Activated T-helper 1 cell treated with anti-CD3 and anti-CD28 coated beads, Interleukin-2, amount 50 U/mL, for 16 hours (primary cell): ENCODE measurements at regions not wholly inside any gene's neighbourhood (a gene's known extent, or its start where the extent isn't known, plus 50 kb on each side); places are given as distances from the start of the nearest gene placed in this dataset.
"Not testable (repeated sequence)": the region's sequence is repeated elsewhere in the genome, so short reads cannot be mapped to it uniquely, and the experiment has no call there.

Source experiments
- DNase-seq, 2 donors: peaks; one replicate each; pipeline ENCODE4 v3.0.0-alpha.2; 2020; ENCODE audit warnings: low read depth in 1 of 2, low spot score in 1 of 2

DNA sequence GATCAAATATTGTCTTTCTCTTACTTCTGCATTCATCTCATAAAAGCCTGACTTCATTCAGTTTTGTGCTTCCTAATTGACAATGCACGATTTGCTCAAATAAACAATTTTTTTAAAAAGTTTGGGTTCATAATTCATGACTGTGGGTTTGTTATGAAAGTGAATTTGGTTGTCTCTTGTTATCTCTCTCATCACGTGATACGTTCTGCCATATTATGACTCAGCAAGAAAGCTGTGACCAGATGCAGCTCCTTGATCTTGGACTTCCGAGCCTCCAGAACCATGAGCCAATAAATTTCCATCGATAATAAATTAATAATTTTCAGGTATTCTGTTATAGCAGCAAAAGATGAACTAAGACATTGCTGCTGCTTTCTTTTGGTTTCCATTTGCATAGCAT, 156.5 kb upstream of the LRATD1 start:
- DNase-seq = no peak

DNA sequence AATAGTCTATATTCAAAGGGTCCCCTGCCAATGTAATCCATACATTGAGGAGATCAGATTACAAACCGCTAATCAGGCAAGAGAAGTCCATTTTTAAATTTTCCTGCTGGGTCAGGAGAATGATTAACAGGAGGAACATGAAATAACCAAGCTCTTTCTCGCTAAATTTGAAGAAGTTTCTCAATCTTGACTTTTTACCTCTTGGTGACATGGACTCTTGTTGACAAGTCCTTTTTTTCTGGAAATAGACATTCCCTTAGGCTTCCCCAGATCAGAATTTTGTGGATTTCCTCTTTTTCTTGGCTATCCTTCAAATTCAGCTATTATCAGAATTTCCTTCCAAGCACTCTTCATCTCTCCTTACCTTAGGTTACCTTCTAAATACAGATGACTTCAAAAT, 153.0 kb upstream of the LRATD1 start:
- DNase-seq = no peak

- no peak for DNase-seq
Measured at GRCh38 chr2:14480120-14480519, 152.4 kb upstream of the LRATD1 start.

DNA sequence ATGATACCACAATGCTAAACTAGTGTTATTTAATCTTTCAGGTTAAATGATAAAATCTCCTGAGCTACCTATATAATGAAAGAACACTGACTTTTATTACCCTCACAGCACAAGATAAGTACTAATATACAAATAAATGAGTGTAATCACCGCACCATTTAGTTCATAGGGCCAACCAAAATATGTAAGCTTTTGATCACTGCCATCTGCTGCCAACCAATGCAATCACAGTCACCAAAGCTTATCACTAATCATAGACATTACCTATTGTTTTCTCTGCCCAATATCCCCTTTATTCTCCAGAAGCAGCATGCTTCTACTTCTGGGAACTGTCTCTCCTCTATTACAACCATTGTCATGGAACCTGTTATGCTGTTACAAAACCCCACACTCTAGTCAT, 151.6 kb upstream of the LRATD1 start:
- DNase-seq = no peak

DNA sequence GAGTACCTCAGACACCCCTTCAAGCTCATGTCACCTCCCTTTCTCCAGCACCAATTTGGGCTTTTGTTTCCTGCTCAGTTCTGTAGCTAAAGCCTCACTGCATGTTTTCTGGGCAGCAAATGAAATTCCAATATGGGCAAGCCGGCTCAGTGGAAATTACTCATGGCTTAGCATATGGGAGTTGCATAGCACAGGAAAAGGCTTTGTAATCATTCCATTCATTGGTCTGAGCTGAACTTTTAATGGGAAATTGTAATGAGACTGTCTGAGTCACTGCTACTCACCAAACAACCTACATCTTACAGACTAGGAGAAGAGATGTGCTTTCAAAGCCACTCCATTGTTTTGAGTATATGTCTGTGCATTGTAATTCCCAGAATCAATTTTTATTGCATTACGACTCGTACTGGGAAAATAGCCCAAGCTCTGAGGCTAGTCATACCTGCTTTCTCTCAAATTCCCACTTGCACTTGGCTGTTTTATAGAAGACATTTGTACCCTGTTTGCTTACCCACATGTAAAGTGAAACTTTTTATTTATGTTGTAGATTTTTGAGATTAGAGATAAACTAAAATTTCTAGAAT, 139.5 kb upstream of the LRATD1 start:
- DNase-seq = no peak

- DNase-seq = no peak
Measured at GRCh38 chr2:14494759-14495158, 137.8 kb upstream of the LRATD1 start.

DNA sequence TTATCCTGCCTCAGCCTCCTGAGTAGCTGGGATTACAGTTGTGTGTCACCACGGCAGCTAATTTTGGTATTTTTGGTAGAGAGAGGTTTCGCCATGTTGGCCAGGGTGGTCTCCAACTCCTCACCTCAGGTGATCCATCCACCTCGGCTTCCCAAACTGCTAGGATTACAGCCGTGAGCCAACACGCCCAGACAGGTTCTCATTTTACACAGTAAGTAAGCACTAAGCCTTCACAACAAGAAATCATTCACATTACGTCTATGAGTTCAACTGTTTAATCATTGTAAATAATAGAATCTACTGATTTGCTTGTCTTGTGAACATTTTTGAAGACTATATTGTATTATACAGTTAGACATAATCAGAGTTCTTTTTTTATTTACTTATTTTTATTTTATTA, 131.5 kb upstream of the LRATD1 start:
- DNase-seq = no peak

GRCh38 chr2:14506955-14507354, 125.6 kb upstream of the LRATD1 start:
- not testable (repeated sequence) for DNase-seq

GRCh38 chr2:14511541-14511940, 121.0 kb upstream of the LRATD1 start:
- no peak for DNase-seq

- DNase-seq = no peak
Measured at GRCh38 chr2:14513903-14514302, 118.6 kb upstream of the LRATD1 start.

GRCh38 chr2:14516844-14517243, 115.7 kb upstream of the LRATD1 start:
- DNase-seq = no peak

DNA sequence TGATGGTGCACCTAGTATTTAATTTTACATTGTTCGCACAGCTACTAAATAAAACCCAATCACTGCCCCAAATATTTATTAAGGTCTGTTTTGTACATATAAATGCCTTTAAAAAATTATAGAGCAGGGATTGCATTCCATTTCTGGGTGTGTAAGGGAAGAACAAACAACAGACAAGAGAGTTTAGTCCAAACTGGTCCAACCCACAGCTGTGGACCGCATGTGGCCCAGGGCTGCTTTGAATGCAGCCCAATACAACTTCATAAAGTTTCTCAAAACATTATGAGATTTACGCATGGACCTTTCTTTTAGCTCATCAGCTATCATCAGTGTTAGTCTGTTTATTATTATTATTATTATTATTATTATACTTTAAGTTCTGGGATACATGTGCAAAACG, 114.8 kb upstream of the LRATD1 start:
- no peak for DNase-seq

GRCh38 chr2:14520385-14520945, 112.1 kb upstream of the LRATD1 start:
- no peak for DNase-seq

- DNase-seq = no peak
Measured at GRCh38 chr2:14524041-14524802, 108.3 kb upstream of the LRATD1 start.

DNA sequence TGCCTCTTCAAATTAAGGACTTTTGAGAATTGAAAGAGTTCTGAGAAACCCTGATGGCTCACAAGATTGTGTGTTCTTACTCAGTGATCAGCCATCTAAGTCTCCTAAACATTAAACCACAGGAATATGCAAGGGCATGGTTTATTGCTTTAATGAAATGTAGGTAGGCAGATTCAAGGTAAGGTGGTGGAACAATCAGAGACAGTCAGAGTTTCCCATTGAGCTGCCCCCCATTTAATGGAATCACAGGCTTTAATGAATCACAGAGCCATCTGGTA, 107.8 kb upstream of the LRATD1 start:
- no peak for DNase-seq

- no peak for DNase-seq
Measured at GRCh38 chr2:14530506-14530905, 102.0 kb upstream of the LRATD1 start.

- no peak for DNase-seq
Measured at GRCh38 chr2:14533131-14533757, 99.3 kb upstream of the LRATD1 start.

DNA sequence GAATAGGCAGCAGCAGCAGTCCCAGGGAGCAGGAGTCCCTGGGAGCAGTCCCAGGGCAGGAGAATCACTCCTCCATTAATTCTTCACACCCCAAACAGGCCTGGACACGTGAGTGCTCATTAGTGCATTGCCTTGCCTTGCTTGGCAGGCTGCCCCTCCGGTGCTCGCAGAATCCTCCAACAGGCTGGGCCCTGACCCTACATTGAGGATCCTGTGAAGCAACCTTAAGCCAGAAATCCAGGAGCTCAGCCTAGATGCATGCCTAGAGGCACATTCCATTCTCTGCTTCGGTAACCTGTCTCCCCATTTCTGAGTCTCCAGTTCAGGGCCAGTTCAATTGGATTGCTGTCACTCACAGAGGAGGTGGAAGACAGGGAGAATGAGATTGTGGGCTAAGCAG, 97.4 kb upstream of the LRATD1 start:
- DNase-seq = no peak

DNA sequence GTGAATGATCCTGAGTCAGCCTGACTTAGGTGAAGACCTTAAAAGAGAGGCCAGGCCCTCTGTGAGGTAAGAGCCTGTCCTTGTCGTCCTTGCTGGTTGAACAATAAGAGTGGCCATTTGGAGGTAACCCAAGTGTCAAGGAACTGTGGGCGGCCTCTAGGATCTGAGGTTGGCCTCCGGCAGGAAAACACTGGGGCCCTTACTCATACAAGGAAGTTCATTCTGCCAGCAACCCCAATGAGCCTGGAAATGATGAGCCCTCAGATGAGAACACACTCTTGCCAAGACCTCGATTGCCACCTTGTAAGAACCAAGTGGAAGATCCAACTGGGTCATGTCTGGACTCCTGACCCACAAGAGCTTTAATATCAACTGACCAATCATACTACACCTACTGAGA, 95.5 kb upstream of the LRATD1 start:
- DNase-seq = no peak

GRCh38 chr2:14540015-14540414, 92.5 kb upstream of the LRATD1 start:
- no peak for DNase-seq

- DNase-seq = no peak
Measured at GRCh38 chr2:14543284-14543683, 89.2 kb upstream of the LRATD1 start.

DNA sequence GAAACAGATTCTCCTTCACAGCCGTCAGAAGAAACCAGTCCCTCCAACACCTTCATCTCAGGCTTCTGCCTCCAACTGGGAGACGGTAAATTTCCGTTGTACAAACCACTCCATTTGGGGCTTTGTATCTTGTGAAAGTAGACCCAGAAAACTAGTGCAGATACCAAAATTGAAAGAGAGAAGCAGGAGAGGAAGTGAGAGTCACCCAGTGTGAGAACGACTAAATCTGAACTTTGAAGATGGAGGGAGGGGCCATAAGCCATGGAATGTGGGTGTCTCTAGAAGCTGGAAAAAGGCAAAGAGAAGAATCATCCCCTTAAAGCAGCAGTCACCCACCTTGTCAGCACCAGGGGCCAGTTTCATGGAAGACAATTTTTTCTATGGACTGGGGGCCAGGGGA, 88.3 kb upstream of the LRATD1 start:
- no peak for DNase-seq

GRCh38 chr2:14547830-14548229, 84.7 kb upstream of the LRATD1 start:
- DNase-seq = no peak
